H9 (cell line): ENCODE measurements at regions not wholly inside any gene's neighbourhood (a gene's known extent, or its start where the extent isn't known, plus 50 kb on each side); places are given as distances from the start of the nearest gene placed in this dataset.

Experiments
- DNase-seq: peaks from one replicate; pipeline ENCODE4 v3.0.0-alpha.2; 2017
- H2AFZ ChIP-seq: one replicate; pipeline ENCODE4 v1.6.1; 2013; ENCODE audit warnings: mild to moderate bottlenecking, low read length, control low read depth, moderate library complexity
- H2AK5ac ChIP-seq: 2 replicates; pipeline ENCODE4 v1.6.1; 2013; ENCODE audit warnings: low read length, control low read depth, mixed read lengths; ENCODE audit not compliant: insufficient read length
- H2BK120ac ChIP-seq: one replicate; pipeline ENCODE4 v1.6.1; 2013; ENCODE audit warnings: low read depth, mild to moderate bottlenecking, low read length, control low read depth, inconsistent platforms; ENCODE audit not compliant: poor library complexity, severe bottlenecking
- H2BK12ac ChIP-seq: 2 replicates; pipeline ENCODE4 v1.6.1; 2013; ENCODE audit warnings: low read length, control low read depth, mixed read lengths, low read depth; ENCODE audit not compliant: insufficient read length
- H2BK15ac ChIP-seq: 2 replicates; pipeline ENCODE4 v1.6.1; 2013; ENCODE audit warnings: low read depth, low read length, control low read depth
- H2BK20ac ChIP-seq: one replicate; pipeline ENCODE4 v1.6.1; 2013; ENCODE audit warnings: low read depth, mild to moderate bottlenecking, low read length, control low read depth, inconsistent platforms; ENCODE audit not compliant: poor library complexity, severe bottlenecking
- H2BK5ac ChIP-seq: 2 replicates; pipeline ENCODE4 v1.6.1; 2013; ENCODE audit warnings: low read length, control low read depth, mixed read lengths; ENCODE audit not compliant: insufficient read length
- H3K14ac ChIP-seq: 2 replicates; pipeline ENCODE4 v1.6.1; 2013; ENCODE audit warnings: low read length, control low read depth; ENCODE audit not compliant: insufficient read depth
- H3K18ac ChIP-seq: 2 replicates; pipeline ENCODE4 v1.6.1; 2013; ENCODE audit warnings: low read depth, mild to moderate bottlenecking, mixed read lengths, low read length, control low read depth; ENCODE audit not compliant: insufficient read length
- H3K23ac ChIP-seq: 2 replicates; pipeline ENCODE4 v1.6.1; 2013; ENCODE audit warnings: low read length, control low read depth, mixed read lengths, low read depth; ENCODE audit not compliant: insufficient read length
- H3K23me2 ChIP-seq: 2 replicates; pipeline ENCODE4 v1.6.1; 2013; ENCODE audit warnings: low read depth, mild to moderate bottlenecking, mixed read lengths, low read length, control low read depth; ENCODE audit not compliant: insufficient read length, poor library complexity, severe bottlenecking
- H3K27ac ChIP-seq: 2 replicates; pipeline ENCODE4 v1.5.1; 2013; ENCODE audit warnings: low read length, control low read depth, mixed read lengths, low read depth; ENCODE audit not compliant: insufficient read length
- H3K27me3 ChIP-seq: 2 replicates; pipeline ENCODE4 v1.6.1; 2013; ENCODE audit warnings: low read length, control low read depth, inconsistent platforms; ENCODE audit not compliant: insufficient read depth
- H3K4ac ChIP-seq: 2 replicates; pipeline ENCODE4 v1.6.1; 2013; ENCODE audit warnings: low read depth, mild to moderate bottlenecking, control low read depth, inconsistent platforms, low read length, moderate library complexity
- H3K4me1 ChIP-seq: 2 replicates; pipeline ENCODE4 v1.6.1; 2013; ENCODE audit warnings: low read length, control low read depth, inconsistent platforms; ENCODE audit not compliant: insufficient read depth
- H3K4me2 ChIP-seq: 2 replicates; pipeline ENCODE4 v1.6.1; 2013; ENCODE audit warnings: low read length, control low read depth, mixed read lengths; ENCODE audit not compliant: insufficient read length, insufficient read depth
- H3K56ac ChIP-seq: 2 replicates; pipeline ENCODE4 v1.6.1; 2013; ENCODE audit warnings: low read depth, mild to moderate bottlenecking, mixed read lengths, low read length, control low read depth; ENCODE audit not compliant: insufficient read length
- H3K79me1 ChIP-seq: 2 replicates; pipeline ENCODE4 v1.6.1; 2013; ENCODE audit warnings: low read depth, mild to moderate bottlenecking, moderate library complexity, low read length, control low read depth, inconsistent platforms; ENCODE audit not compliant: insufficient read depth, poor library complexity, severe bottlenecking
- H3K79me2 ChIP-seq: 2 replicates; pipeline ENCODE4 v1.6.1; 2013; ENCODE audit warnings: low read length, control low read depth, inconsistent platforms; ENCODE audit not compliant: insufficient read depth
- H3K9ac ChIP-seq: 2 replicates; pipeline ENCODE4 v1.6.1; 2013; ENCODE audit warnings: low read length, control low read depth, mixed read lengths; ENCODE audit not compliant: insufficient read length; ENCODE audit errors: extremely low read depth
- H3K9me3 ChIP-seq: one replicate; pipeline ENCODE4 v1.6.1; 2013; ENCODE audit warnings: low read depth, low read length, inconsistent platforms; ENCODE audit not compliant: control insufficient read depth
- H3T11ph ChIP-seq: one replicate; pipeline ENCODE4 v1.6.1; 2013; ENCODE audit warnings: mild to moderate bottlenecking, low read length, control low read depth, inconsistent platforms
- H4K20me1 ChIP-seq: one replicate; pipeline ENCODE4 v1.6.1; 2013; ENCODE audit not compliant: control insufficient read depth, insufficient read length, insufficient read depth
- H4K5ac ChIP-seq: 2 replicates; pipeline ENCODE4 v1.6.1; 2013; ENCODE audit warnings: low read depth, mild to moderate bottlenecking, mixed read lengths, low read length, control low read depth; ENCODE audit not compliant: insufficient read length
- H4K8ac ChIP-seq: replicated peaks from 2 replicates; pipeline ENCODE4 v1.6.1; 2013; ENCODE audit warnings: low read length, control low read depth, mixed read lengths, low read depth; ENCODE audit not compliant: insufficient read length
- H4K91ac ChIP-seq: 2 replicates; pipeline ENCODE4 v1.6.1; 2013; ENCODE audit warnings: low read depth, mild to moderate bottlenecking, moderate library complexity, mixed read lengths, low read length, control low read depth; ENCODE audit not compliant: insufficient read length
- H3K27ac Mint-ChIP-seq, 3 experiments: 2 replicates in 2 of 3; 3 replicates in 1 of 3; pipeline ENCODE4 v1.8.0; 2020 to 2021; ENCODE audit warnings: mixed read lengths in 3 of 3, mild to moderate bottlenecking in 1 of 3, moderate library complexity in 1 of 3
- H3K27me3 Mint-ChIP-seq: 2 replicates; pipeline ENCODE4 v1.8.0; 2021; ENCODE audit warnings: low read depth, mild to moderate bottlenecking, moderate library complexity, mixed read lengths
- H3K36me3 Mint-ChIP-seq, 3 experiments: 2 replicates in 2 of 3; 3 replicates in 1 of 3; pipeline ENCODE4 v1.8.0; 2020 to 2021; ENCODE audit warnings: low read depth in 3 of 3, mixed read lengths in 3 of 3; ENCODE audit not compliant: insufficient read depth in 1 of 3
- H3K4me1 Mint-ChIP-seq, 2 experiments: 2 replicates each; pipeline ENCODE4 v1.8.0; 2020; ENCODE audit warnings: mixed read lengths in 2 of 2
- H3K4me3 Mint-ChIP-seq, 2 experiments: 2 replicates in 1 of 2; 3 replicates in 1 of 2; pipeline ENCODE4 v1.8.0; 2020 to 2021; ENCODE audit warnings: mild to moderate bottlenecking in 2 of 2, mixed read lengths in 2 of 2, moderate library complexity in 1 of 2
- H3K9me3 Mint-ChIP-seq, 2 experiments: 2 replicates in 1 of 2; 3 replicates in 1 of 2; pipeline ENCODE4 v1.8.0; 2020; ENCODE audit warnings: mild to moderate bottlenecking in 2 of 2, mixed read lengths in 2 of 2, moderate library complexity in 1 of 2
- TF ChIP-seq, protein P1 (sequence below): fragments of 200-600 bp; sonication (generic); conservative IDR thresholded peaks from 3 replicates; pipeline ENCODE4 v1.8.0; 2021; ENCODE audit warnings: antibody characterized with exemption, mild to moderate bottlenecking

GRCh38 chr4:126369076-126369475 lies 1054.3 kb downstream of the FAT4 start:
- Histone ChIP-seq H2BK20ac (no peak overlapping the region), H2BK120ac (no peak overlapping the region), H3K56ac (no peak overlapping the region), H3K79me2 (no peaks in the 10 kb centered on the region), H4K8ac (no peak overlapping the region), H3K4me1 (no peaks in the 10 kb centered on the region), H3K18ac (no peak overlapping the region), H4K5ac (no peak overlapping the region), H3K23me2 (no peaks in the 10 kb centered on the region), H3K9ac (no peak overlapping the region), H2AFZ (no peak overlapping the region), H4K91ac (no peak overlapping the region), H3T11ph (no peak overlapping the region), H2BK12ac (no peak overlapping the region), H3K27me3 (no peaks in the 10 kb centered on the region), H3K23ac (no peak overlapping the region), H3K4ac (no peak overlapping the region), H3K14ac (no peak overlapping the region), H2BK15ac (no peak overlapping the region), H3K9me3 (no peaks in the 10 kb centered on the region), H2AK5ac (no peak overlapping the region), H2BK5ac (no peak overlapping the region), H3K27ac (no peak overlapping the region), H4K20me1 (no peaks in the 10 kb centered on the region), H3K79me1 (no peaks in the 10 kb centered on the region), H3K4me2 (no peak overlapping the region)
- H3K27ac Mint-ChIP-seq = no peak overlapping the region
- TF ChIP-seq, protein P1, sequence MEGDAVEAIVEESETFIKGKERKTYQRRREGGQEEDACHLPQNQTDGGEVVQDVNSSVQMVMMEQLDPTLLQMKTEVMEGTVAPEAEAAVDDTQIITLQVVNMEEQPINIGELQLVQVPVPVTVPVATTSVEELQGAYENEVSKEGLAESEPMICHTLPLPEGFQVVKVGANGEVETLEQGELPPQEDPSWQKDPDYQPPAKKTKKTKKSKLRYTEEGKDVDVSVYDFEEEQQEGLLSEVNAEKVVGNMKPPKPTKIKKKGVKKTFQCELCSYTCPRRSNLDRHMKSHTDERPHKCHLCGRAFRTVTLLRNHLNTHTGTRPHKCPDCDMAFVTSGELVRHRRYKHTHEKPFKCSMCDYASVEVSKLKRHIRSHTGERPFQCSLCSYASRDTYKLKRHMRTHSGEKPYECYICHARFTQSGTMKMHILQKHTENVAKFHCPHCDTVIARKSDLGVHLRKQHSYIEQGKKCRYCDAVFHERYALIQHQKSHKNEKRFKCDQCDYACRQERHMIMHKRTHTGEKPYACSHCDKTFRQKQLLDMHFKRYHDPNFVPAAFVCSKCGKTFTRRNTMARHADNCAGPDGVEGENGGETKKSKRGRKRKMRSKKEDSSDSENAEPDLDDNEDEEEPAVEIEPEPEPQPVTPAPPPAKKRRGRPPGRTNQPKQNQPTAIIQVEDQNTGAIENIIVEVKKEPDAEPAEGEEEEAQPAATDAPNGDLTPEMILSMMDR = no peak
- 0 out of 4 replicates have a peak, but pooled peaks cover 0 to 2% of the 10 kb centered on the region in 2 experiments for H3K4me1 Mint-ChIP-seq
- no peaks in the 10 kb centered on the region for H3K36me3 Mint-ChIP-seq
- H3K27me3 Mint-ChIP-seq = no peaks in the 10 kb centered on the region
- no peaks in the 10 kb centered on the region; a peak in 1 of 5 replicates for H3K9me3 Mint-ChIP-seq
- H3K4me3 Mint-ChIP-seq = no peak overlapping the region
- no peak for DNase-seq
